Naive B cell (primary cell): ENCODE measurements at regions not wholly inside any gene's neighbourhood (a gene's known extent, or its start where the extent isn't known, plus 50 kb on each side); places are given as distances from the start of the nearest gene placed in this dataset.
"Not testable (repeated sequence)": the region's sequence is repeated elsewhere in the genome, so short reads cannot be mapped to it uniquely, and the experiment has no call there.

Experiments used
- ATAC-seq, 2 donors: fragments of 150-1000 bp; cut with Tn5 transposase; 2 replicates each; pipeline ENCODE4 v1.10.0; 2021; ENCODE audit warnings: low read depth in 2 of 2, mild to moderate bottlenecking in 2 of 2, moderate library complexity in 2 of 2
- DNase-seq: peaks from one replicate; pipeline ENCODE4 v3.0.0; 2022
- H3K27ac Mint-ChIP-seq, 6 donors: one replicate each; pipeline ENCODE4 v1.8.0; 2020 to 2022; ENCODE audit warnings: mild to moderate bottlenecking in 6 of 6, mixed read lengths in 6 of 6, moderate library complexity in 5 of 6, inconsistent platforms in 2 of 6
- H3K27me3 Mint-ChIP-seq, 3 donors: one replicate each; pipeline ENCODE4 v1.8.0; 2021 to 2022; ENCODE audit warnings: mixed read lengths in 3 of 3, mild to moderate bottlenecking in 1 of 3
- H3K36me3 Mint-ChIP-seq, 2 donors: one replicate each; pipeline ENCODE4 v1.8.0; 2020 to 2022; ENCODE audit warnings: mixed read lengths in 2 of 2, inconsistent platforms in 1 of 2, mild to moderate bottlenecking in 1 of 2
- H3K4me1 Mint-ChIP-seq, 3 donors: one replicate each; pipeline ENCODE4 v1.8.0; 2020 to 2022; ENCODE audit warnings: mixed read lengths in 3 of 3, inconsistent platforms in 1 of 3, mild to moderate bottlenecking in 1 of 3, moderate library complexity in 1 of 3
- H3K4me3 Mint-ChIP-seq, 8 donors: one replicate each; pipeline ENCODE4 v1.8.0; 2020 to 2022; ENCODE audit warnings: mild to moderate bottlenecking in 8 of 8, mixed read lengths in 8 of 8, moderate library complexity in 8 of 8, inconsistent platforms in 2 of 8
- H3K9me3 Mint-ChIP-seq, 7 donors: one replicate each; pipeline ENCODE4 v1.8.0; 2020 to 2022; ENCODE audit warnings: mixed read lengths in 7 of 7, mild to moderate bottlenecking in 5 of 7, inconsistent platforms in 2 of 7, moderate library complexity in 1 of 7

DNA sequence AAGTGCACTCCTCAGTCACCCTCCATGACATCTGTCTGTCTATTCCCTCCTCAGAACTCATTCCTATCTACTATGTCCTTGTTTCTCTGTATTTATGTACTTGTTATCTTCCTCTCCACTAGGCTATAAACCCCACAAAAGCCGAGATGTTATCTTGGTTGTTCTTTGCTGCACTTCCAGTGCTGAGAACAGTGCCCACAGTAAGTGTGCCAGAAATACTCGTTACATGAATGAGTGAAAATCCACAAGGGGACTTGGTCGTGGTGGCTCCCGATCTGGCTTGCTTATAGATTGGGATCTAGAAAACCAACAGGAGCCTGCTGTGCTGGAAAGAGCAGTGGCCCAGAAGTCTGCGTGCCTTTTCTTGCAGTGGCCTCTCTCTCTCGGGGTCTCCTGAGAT, 111.9 kb upstream of the PRMT8 start:
- peaks cover 37 to 51% (median 47%) of the 10 kb centered on the region in 3 donors for H3K27me3 Mint-ChIP-seq
- no peak overlapping the region for H3K27ac Mint-ChIP-seq
- no peak overlapping the region for H3K4me3 Mint-ChIP-seq
- ATAC-seq, result no peak
- H3K9me3 Mint-ChIP-seq, result peaks cover 0 to 10% (median 0%) of the 10 kb centered on the region in 7 donors
- H3K36me3 Mint-ChIP-seq, result no peaks in the 10 kb centered on the region
- DNase-seq, result no peak
- no peaks in the 10 kb centered on the region for H3K4me1 Mint-ChIP-seq

DNA sequence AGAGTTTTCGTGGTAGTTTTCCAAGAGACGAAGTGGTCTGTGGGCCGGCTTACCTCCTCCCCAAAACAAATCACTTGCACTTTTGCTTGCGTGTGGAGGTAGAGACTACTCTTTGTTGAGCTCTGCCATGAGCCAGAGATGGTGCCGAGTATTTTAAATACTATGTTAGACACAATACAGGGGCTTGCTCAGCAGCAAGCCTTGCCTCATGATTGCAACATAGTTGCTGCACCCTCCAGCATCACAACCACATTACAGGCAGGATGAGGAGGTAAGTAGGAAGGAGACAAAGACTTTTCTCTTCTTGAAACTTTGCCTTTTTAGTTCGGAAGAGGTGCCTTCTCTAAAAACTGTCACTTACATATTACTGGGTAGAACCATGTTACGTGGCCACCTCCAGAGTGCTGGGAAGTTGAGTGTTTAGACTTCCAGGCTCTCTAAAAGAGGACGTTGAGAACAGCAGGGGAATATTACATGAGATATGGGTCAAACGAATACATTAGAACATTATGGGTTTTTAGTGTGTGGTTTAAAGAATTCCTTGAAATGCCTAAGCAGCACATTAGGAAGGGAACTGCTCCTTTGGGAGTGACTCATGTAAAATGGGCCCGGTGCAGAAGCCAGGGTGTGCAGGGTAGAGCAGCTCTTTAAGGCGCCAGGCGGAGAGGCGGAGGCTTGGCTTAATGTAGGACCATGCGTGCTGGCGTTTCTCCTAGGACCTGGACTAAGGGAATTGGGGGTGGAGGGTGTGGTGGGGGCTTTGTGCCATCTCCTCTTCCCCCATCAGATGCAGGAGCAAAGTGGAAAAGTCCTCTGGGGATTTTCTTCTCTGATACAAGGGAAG, 110.6 kb upstream of the PRMT8 start:
- peaks cover 0 to 10% (median 0%) of the 10 kb centered on the region in 7 donors for H3K9me3 Mint-ChIP-seq
- no peaks in the 10 kb centered on the region for H3K36me3 Mint-ChIP-seq
- H3K27me3 Mint-ChIP-seq, result peaks cover 37 to 51% (median 48%) of the 10 kb centered on the region in 3 donors
- no peak overlapping the region for H3K27ac Mint-ChIP-seq
- H3K4me1 Mint-ChIP-seq, result no peaks in the 10 kb centered on the region
- DNase-seq (no peak), ATAC-seq (no peak)
- no peak overlapping the region for H3K4me3 Mint-ChIP-seq

DNA sequence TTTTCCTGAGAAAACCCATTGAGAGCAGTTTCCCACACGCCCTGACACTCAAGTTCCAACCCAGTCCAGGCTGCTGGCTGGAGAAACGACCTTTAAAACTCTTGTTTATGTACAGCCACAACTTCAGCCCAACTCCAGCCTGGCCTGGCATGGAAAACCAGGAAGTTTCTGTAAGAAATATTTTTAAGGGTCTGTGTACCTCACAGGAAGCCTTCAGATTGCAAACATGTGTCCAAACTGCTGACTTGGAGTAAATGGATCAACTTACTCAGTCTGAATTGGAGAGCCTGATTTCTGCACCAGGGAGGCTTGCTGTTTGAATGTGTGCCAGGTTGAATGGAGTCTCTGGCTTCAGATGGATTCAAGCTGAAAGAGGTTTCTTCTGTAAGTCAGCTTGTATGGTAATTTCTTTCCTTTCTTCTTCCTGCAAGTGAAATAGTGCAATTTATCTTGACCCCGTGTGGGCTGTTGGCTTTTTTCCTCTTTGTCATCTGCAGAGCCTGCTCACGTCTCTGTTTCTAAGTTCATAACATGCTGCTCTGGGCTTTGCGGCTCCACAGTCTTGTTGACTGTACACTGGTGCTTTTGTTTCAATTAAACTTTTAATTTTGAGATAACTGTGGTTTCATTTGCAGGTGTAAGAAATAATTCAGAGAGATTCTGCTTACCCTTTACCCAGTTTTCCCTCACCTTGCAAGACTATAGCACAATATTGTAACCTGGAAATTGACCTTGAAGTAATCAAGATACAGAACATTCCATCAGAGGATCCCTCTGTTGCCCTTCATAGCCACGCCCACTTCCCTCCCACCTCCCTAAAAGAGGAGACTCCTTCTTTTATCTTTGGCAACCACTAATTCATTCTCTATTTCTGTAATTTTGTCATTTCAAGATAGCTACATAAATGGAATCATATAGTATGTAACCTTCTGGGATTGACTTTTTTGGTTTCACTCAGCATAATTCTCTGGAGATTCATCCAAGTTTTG, 109.7 kb upstream of the PRMT8 start:
- H3K4me3 Mint-ChIP-seq, result no peak overlapping the region
- H3K36me3 Mint-ChIP-seq, result no peaks in the 10 kb centered on the region
- DNase-seq (no peak), ATAC-seq (no peak)
- H3K27ac Mint-ChIP-seq, result no peak overlapping the region
- no peaks in the 10 kb centered on the region for H3K4me1 Mint-ChIP-seq
- H3K9me3 Mint-ChIP-seq, result peaks cover 0 to 4% (median 0%) of the 10 kb centered on the region in 7 donors
- H3K27me3 Mint-ChIP-seq, result peaks cover 37 to 57% (median 52%) of the 10 kb centered on the region in 3 donors

DNA sequence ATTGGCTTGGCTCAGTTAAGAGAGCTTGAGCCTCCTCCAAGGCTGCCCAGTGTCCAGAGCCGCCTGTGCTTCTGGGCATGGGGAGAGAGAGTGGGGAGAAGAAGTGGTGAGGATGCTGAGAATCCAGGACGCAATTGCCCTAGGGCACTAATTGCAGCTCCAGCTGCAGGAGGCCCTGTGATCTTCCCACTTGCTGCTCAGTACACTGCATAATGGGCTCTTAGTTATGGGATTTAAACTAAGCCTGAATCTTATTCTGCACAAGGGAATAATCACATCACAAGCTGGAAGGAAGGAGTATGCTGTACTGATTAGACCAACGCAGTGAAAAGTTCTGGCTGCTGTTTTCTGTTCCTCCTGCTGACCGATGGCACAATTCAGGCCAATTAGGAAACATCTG, 101.0 kb upstream of the PRMT8 start:
- no peak overlapping the region for H3K4me3 Mint-ChIP-seq
- peaks cover 0 to 9% (median 3%) of the 10 kb centered on the region in 7 donors for H3K9me3 Mint-ChIP-seq
- no peak overlapping the region for H3K27ac Mint-ChIP-seq
- DNase-seq (no peak), ATAC-seq (no peak)
- H3K4me1 Mint-ChIP-seq, result no peaks in the 10 kb centered on the region
- no peaks in the 10 kb centered on the region for H3K36me3 Mint-ChIP-seq
- peaks cover 6 to 37% (median 20%) of the 10 kb centered on the region in 3 donors for H3K27me3 Mint-ChIP-seq

DNA sequence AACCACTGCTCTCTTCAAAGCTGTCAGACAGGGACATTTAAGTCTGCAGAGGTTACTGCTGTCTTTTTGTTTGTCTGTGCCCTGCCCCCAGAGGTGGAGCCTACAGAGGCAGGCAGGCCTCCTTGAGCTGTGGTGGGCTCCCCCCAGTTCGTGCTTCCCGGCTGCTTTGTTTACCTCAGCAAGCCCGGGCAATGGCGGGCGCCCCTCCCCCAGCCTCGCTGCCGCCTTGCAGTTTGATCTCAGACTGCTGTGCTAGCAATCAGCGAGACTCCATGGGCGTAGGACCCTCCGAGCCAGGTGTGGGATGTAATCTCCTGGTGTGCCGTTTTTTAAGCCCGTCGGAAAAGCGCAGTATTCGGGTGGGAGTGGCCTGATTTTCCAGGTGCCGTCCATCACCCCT, 93.4 kb upstream of the PRMT8 start:
- DNase-seq, H3K36me3 Mint-ChIP-seq, ATAC-seq, H3K4me3 Mint-ChIP-seq, H3K4me1 Mint-ChIP-seq, H3K9me3 Mint-ChIP-seq, H3K27ac Mint-ChIP-seq: not testable (repeated sequence)
- peaks cover 13 to 37% (median 29%) of the 10 kb centered on the region in 3 donors for H3K27me3 Mint-ChIP-seq

DNA sequence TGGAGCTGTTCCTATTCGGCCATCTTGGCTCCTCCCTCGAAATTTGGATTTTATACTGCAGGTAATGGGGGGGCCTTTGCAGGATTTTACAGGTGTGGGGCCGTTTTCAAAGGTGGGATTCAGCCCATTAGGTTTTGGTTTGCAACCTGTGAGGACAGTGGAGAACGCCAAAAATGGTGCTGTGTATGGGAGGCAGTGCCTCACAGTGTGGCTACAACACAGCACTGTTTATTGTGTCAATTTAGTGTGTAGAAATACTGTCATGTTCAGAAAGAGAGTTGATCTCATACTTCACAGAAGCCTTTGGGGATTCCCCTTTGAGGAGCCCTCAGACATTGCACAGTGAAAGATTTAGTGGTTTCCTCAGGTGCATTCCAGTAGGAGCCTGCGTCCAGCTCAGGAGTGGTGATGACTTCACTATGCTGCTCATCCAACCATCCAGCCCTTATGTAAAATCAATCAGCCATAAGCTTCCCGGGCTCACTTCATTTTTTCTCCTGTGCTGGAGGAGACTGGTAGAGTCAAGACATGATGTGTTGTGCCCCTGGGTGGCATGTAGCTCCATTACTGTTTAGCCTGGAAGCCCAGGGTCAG, 92.7 kb upstream of the PRMT8 start:
- ATAC-seq (no peak), DNase-seq (no peak)
- Mint-ChIP-seq H3K4me1 (no peaks in the 10 kb centered on the region), H3K36me3 (no peaks in the 10 kb centered on the region), H3K27me3 (peaks cover 13 to 42% (median 29%) of the 10 kb centered on the region in 3 donors), H3K27ac (no peak overlapping the region), H3K4me3 (no peak overlapping the region), H3K9me3 (peaks cover 0 to 15% (median 7%) of the 10 kb centered on the region in 7 donors)

DNA sequence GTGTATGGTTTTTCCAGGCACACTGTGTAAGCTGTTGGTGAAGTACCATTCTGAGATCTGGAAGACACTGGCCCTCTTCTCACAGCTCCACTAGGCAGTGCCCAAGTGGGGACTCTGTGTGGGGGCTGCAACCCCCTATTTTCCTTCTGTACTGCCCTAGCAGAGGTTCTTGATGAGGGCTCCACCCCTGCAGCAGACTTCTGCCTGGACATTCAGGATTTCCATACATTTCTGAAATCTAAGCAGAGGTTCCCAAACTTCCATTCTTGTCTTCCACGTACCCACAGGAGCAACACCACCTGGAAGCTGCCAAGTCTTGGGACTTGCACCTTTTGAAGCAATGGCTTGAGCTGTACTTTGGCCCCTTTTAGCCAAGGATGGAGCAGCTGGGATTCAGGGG, 85.2 kb upstream of the PRMT8 start:
- Mint-ChIP-seq H3K9me3 (peaks cover 24 to 67% (median 54%) of the 10 kb centered on the region in 7 donors), H3K36me3 (peaks cover 5 to 28% of the 10 kb centered on the region in 2 donors), H3K4me1 (no peaks in the 10 kb centered on the region), H3K27ac (no peak overlapping the region), H3K27me3 (peaks cover 0 to 18% (median 5%) of the 10 kb centered on the region in 3 donors), H3K4me3 (no peak overlapping the region)
- DNase-seq (no peak), ATAC-seq (no peak)

DNA sequence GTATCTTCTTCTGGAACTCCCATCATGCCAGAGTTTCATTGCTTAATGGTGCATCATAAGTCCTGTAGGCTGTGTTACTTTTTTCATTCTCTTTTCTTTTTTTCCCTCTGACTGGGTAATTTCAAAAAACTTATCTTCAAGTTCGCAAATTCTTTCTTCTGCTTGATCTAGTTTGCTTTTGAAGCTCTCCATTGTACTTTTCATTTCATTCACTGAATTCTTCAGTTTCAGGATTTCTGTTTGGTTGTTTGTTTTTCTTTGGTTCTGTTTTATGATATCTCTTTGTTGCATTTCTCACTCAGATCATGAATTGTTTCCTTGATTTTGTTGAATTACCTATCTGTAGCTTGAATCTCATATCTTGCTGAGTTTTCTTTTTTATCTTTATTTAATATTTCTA, 83.3 kb upstream of the PRMT8 start:
- Mint-ChIP-seq H3K27ac (no peak overlapping the region), H3K36me3 (peaks cover 5 to 28% of the 10 kb centered on the region in 2 donors), H3K4me3 (no peak overlapping the region), H3K27me3 (peaks cover 0 to 9% (median 0%) of the 10 kb centered on the region in 3 donors), H3K4me1 (no peaks in the 10 kb centered on the region), H3K9me3 (peaks cover 24 to 60% (median 51%) of the 10 kb centered on the region in 7 donors)
- ATAC-seq (no peak), DNase-seq (no peak)

DNA sequence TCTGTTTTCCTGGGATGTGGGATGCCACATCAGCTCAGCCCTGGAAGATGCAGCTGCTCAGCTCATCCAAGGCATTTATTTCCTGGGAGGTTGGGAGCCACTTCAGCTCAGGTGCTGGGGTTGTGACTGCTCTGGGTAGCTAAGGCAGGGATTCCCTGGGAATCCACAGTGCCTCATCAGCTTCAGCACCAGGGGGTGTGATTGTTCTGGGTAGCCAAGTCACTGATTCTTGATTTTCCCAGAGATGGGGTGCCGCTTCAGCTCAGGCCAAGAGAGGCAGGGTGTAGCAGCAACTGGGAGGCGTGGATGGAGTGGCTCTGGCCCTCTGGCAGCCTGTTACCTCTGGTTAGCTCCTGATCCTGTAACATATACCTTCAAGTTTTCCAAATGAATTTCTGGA, 81.3 kb upstream of the PRMT8 start:
- no peak overlapping the region for H3K4me3 Mint-ChIP-seq
- H3K4me1 Mint-ChIP-seq, result no peaks in the 10 kb centered on the region
- DNase-seq, result no peak
- no peak for ATAC-seq
- H3K27me3 Mint-ChIP-seq, result peaks cover 3 to 18% (median 14%) of the 10 kb centered on the region in 3 donors
- H3K9me3 Mint-ChIP-seq, result peaks cover 20 to 48% (median 42%) of the 10 kb centered on the region in 7 donors
- peaks cover 5 to 34% of the 10 kb centered on the region in 2 donors for H3K36me3 Mint-ChIP-seq
- peak overlapping the region in 1 of 6 donors; percentile 74 for H3K27ac Mint-ChIP-seq

DNA sequence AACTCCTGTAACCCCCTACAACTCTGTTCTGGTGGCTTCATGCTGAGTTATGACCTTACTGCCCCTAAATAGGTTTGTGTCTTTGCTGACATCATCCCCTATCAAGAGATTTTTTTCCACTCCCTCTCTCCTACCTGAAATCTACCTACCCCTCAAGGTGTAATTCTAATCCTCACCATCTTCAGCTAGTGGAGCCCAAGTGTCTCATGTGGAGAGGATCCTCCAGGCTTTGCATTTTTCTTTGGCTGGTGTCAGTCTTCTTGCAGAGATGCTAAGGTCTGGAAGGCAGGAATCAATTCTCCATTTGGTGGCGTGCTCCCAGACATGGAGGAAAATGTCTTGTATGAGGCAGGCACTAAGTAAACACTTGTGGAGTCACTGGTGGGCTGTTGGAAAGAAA, 74.8 kb upstream of the PRMT8 start:
- DNase-seq (no peak), ATAC-seq (no peak)
- H3K27ac Mint-ChIP-seq, result no peak overlapping the region
- no peak overlapping the region for H3K4me3 Mint-ChIP-seq
- peaks cover 0 to 7% (median 2%) of the 10 kb centered on the region in 7 donors for H3K9me3 Mint-ChIP-seq
- H3K36me3 Mint-ChIP-seq, result peaks cover 0 to 6% of the 10 kb centered on the region in 2 donors
- peaks cover 19 to 56% (median 51%) of the 10 kb centered on the region in 3 donors for H3K27me3 Mint-ChIP-seq
- no peaks in the 10 kb centered on the region for H3K4me1 Mint-ChIP-seq

DNA sequence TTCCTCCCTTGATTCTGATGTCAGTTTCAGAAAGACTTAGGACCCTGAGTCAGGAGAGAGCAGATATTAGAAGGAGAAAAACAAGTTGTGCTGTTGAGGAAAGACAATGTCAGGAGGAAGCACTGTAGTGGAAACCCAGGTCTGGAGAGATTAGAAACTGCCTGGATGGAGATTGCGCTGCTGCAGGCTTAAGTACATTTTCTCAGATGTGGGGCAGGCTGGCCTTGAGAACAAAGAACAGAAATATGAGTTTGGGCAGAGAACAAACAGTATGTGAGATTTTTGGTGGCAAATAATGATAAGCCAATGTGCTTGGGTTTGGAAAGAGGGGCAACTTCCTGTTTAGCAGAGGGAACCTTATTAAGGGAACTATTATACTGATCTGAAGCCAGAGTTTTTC, 74.3 kb upstream of the PRMT8 start:
- no peaks in the 10 kb centered on the region for H3K4me1 Mint-ChIP-seq
- H3K36me3 Mint-ChIP-seq, result peaks cover 0 to 6% of the 10 kb centered on the region in 2 donors
- H3K27me3 Mint-ChIP-seq, result peaks cover 19 to 56% (median 51%) of the 10 kb centered on the region in 3 donors
- DNase-seq, result no peak
- no peak overlapping the region for H3K4me3 Mint-ChIP-seq
- peaks cover 0 to 4% (median 2%) of the 10 kb centered on the region in 7 donors for H3K9me3 Mint-ChIP-seq
- ATAC-seq, result no peak
- H3K27ac Mint-ChIP-seq, result no peak overlapping the region

DNA sequence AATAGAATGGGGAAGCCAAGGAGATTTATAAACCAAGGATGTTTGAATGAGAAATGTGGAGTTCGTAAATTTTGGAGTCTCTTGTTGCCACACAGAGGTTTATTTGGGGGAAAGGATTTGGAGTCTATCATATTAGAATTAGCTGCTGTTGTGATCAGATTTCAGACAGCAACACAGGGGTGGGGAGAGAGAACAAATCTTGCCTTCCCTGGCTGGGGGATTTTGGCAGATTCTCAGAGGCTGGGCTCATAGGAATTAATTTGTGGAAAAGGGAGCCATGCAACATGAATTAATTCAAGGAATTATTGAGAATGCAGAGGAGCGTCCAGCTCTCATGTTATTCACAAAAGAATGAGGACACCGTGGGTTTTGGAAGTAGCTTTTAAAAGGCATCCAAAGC, 73.9 kb upstream of the PRMT8 start:
- Mint-ChIP-seq H3K4me1 (no peaks in the 10 kb centered on the region), H3K4me3 (no peak overlapping the region), H3K9me3 (peaks cover 0 to 5% (median 2%) of the 10 kb centered on the region in 7 donors), H3K27ac (no peak overlapping the region), H3K27me3 (peaks cover 19 to 56% (median 55%) of the 10 kb centered on the region in 3 donors), H3K36me3 (peaks cover 0 to 7% of the 10 kb centered on the region in 2 donors)
- DNase-seq (no peak), ATAC-seq (no peak)

DNA sequence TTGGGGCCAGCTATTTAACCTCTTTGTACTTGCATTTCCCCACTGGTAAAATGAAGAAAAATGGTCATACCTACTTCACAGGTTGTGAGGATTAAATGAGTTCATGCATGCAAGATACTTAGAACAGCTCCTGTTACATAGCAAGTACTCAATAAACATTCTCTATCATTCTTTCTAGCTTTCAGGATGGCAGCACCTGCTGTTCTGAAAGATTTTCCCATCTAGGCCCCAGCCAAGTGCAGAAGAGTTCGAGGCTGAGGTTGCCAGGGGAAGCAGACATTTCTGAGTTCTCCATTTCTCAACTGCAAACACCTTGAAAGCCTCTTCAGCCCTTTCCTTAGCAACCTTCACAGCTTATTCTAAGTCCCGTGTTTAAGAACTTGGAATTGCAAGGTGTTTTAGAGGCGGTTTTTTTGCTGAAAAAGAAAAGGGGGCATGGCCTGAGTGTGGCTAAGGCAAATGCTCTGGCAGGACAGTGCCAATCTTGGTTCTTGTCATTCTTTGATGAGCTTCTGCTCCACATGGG, 73.0 kb upstream of the PRMT8 start:
- H3K27ac Mint-ChIP-seq, result no peak overlapping the region
- no peak for ATAC-seq
- H3K36me3 Mint-ChIP-seq, result peaks cover 3 to 13% of the 10 kb centered on the region in 2 donors
- H3K27me3 Mint-ChIP-seq, result peaks cover 24 to 57% (median 56%) of the 10 kb centered on the region in 3 donors
- no peak overlapping the region for H3K4me3 Mint-ChIP-seq
- DNase-seq, result no peak
- no peaks in the 10 kb centered on the region for H3K4me1 Mint-ChIP-seq
- peaks cover 2 to 9% (median 4%) of the 10 kb centered on the region in 7 donors for H3K9me3 Mint-ChIP-seq
